Panc1 (cell line): ENCODE measurements at regions not wholly inside any gene's neighbourhood (a gene's known extent, or its start where the extent isn't known, plus 50 kb on each side); places are given as distances from the start of the nearest gene placed in this dataset.

Experiments
- CTCF ChIP-seq: fragments of 450-650 bp; IDR thresholded peaks from 2 replicates; pipeline ENCODE4 v1.5.1; 2017; ENCODE audit warnings: mild to moderate bottlenecking
- POLR2AphosphoS5 ChIP-seq: IDR thresholded peaks from 2 replicates; pipeline ENCODE4 v1.6.1; 2012; ENCODE audit warnings: mild to moderate bottlenecking, low read depth, low read length, moderate library complexity
- SIN3A ChIP-seq: IDR thresholded peaks from 2 replicates; pipeline ENCODE4 v1.6.1; 2012; ENCODE audit warnings: low read depth, mild to moderate bottlenecking, low read length, moderate library complexity, borderline replicate concordance; ENCODE audit not compliant: insufficient read depth
- TCF7L2 ChIP-seq: IDR thresholded peaks from 2 replicates; pipeline ENCODE4 v1.6.1; 2011; ENCODE audit warnings: mild to moderate bottlenecking, low read depth, low read length, inconsistent platforms
- TF ChIP-seq, protein P1 (sequence below), 2 experiments: IDR thresholded peaks; 2 replicates each; pipeline ENCODE4 v1.6.1; 2011 to 2012; ENCODE audit warnings: low read depth in 2 of 2, control low read depth in 1 of 2, low read length in 1 of 2, mild to moderate bottlenecking in 1 of 2, moderate library complexity in 1 of 2; ENCODE audit not compliant: insufficient read depth in 1 of 2

GRCh38 chr13:80633251-80633650 lies 292.3 kb upstream of the SPRY2 start:
- no peak for TF ChIP-seq CTCF
- no peak for TF ChIP-seq POLR2AphosphoS5
- TF ChIP-seq, protein P1, sequence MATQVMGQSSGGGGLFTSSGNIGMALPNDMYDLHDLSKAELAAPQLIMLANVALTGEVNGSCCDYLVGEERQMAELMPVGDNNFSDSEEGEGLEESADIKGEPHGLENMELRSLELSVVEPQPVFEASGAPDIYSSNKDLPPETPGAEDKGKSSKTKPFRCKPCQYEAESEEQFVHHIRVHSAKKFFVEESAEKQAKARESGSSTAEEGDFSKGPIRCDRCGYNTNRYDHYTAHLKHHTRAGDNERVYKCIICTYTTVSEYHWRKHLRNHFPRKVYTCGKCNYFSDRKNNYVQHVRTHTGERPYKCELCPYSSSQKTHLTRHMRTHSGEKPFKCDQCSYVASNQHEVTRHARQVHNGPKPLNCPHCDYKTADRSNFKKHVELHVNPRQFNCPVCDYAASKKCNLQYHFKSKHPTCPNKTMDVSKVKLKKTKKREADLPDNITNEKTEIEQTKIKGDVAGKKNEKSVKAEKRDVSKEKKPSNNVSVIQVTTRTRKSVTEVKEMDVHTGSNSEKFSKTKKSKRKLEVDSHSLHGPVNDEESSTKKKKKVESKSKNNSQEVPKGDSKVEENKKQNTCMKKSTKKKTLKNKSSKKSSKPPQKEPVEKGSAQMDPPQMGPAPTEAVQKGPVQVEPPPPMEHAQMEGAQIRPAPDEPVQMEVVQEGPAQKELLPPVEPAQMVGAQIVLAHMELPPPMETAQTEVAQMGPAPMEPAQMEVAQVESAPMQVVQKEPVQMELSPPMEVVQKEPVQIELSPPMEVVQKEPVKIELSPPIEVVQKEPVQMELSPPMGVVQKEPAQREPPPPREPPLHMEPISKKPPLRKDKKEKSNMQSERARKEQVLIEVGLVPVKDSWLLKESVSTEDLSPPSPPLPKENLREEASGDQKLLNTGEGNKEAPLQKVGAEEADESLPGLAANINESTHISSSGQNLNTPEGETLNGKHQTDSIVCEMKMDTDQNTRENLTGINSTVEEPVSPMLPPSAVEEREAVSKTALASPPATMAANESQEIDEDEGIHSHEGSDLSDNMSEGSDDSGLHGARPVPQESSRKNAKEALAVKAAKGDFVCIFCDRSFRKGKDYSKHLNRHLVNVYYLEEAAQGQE (IDR thresholded peaks at IDR 0.05; ENCODE audit: insufficient read depth in 1 of 2, low read depth in 2 of 2, low read length in 1 of 2): no peak
- TF ChIP-seq TCF7L2: no peak
- no peak for TF ChIP-seq SIN3A
